ENCODE measurements at regions not wholly inside any gene's neighbourhood (a gene's known extent, or its start where the extent isn't known, plus 50 kb on each side); places are given as distances from the start of the nearest gene placed in this dataset.

DNA sequence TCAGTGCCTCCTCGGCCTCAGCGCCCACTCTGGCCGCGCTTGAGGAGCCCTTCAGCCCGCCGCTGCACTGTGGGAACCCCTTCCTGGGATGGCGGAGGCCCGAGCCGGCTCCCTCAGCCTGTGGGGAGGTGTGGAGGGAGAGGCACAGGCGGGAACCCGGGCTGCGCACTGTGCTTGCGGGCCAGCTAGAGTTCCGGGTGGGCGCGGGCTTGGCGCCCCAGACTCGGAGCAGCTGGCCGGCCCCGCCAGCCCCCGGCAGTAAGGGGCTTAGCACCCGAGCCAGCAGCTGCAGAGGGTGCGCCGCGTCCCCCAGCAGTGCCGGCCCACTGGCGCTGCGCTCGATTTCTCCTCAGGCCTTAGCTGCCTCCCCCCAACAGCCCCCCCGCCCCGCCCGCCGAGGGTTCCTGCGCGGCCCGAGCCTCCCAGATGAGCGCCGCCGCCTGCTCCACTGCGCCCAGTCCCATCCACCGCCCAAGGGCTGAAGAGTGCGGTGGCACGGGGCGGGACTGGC lies 1137.0 kb downstream of the PCDH18 start:
- TF ChIP-seq, protein P1, sequence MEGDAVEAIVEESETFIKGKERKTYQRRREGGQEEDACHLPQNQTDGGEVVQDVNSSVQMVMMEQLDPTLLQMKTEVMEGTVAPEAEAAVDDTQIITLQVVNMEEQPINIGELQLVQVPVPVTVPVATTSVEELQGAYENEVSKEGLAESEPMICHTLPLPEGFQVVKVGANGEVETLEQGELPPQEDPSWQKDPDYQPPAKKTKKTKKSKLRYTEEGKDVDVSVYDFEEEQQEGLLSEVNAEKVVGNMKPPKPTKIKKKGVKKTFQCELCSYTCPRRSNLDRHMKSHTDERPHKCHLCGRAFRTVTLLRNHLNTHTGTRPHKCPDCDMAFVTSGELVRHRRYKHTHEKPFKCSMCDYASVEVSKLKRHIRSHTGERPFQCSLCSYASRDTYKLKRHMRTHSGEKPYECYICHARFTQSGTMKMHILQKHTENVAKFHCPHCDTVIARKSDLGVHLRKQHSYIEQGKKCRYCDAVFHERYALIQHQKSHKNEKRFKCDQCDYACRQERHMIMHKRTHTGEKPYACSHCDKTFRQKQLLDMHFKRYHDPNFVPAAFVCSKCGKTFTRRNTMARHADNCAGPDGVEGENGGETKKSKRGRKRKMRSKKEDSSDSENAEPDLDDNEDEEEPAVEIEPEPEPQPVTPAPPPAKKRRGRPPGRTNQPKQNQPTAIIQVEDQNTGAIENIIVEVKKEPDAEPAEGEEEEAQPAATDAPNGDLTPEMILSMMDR (IDR thresholded peaks at IDR 0.05) = no peak
- no peak for TF ChIP-seq ZFX (IDR thresholded peaks at IDR 0.05; ENCODE audit: borderline replicate concordance)
